Astrocyte (in vitro differentiated cells and primary cell): ENCODE measurements at regions not wholly inside any gene's neighbourhood (a gene's known extent, or its start where the extent isn't known, plus 50 kb on each side); places are given as distances from the start of the nearest gene placed in this dataset.

Experiments used
- CTCF ChIP-seq: IDR thresholded peaks from 2 replicates; pipeline ENCODE4 v1.5.1; 2011; ENCODE audit warnings: low read depth, mild to moderate bottlenecking, inconsistent platforms, low read length, moderate library complexity; ENCODE audit not compliant: insufficient read depth
- EZH2 ChIP-seq: IDR thresholded peaks from 2 replicates; pipeline ENCODE4 v1.6.1; 2012; ENCODE audit warnings: mild to moderate bottlenecking, low read length, inconsistent platforms; ENCODE audit not compliant: insufficient read depth

GRCh38 chr14:58915646-58916045, 272.8 kb upstream of the DAAM1 start:
- no peak for TF ChIP-seq CTCF
- TF ChIP-seq EZH2: no peak
